Skin of body (tissue), 1 donor: ENCODE measurements at regions not wholly inside any gene's neighbourhood (a gene's known extent, or its start where the extent isn't known, plus 50 kb on each side); places are given as distances from the start of the nearest gene placed in this dataset.

Experiments used
- DNase-seq: peaks from one replicate; lab custom pipeline; 2025; lab: John Stamatoyannopoulos, UW

GRCh38 chr6:151753581-151753980 lies 53.9 kb upstream of the ESR1 start:
- no peak for DNase-seq

GRCh38 chr6:151757506-151757955 lies 50.0 kb upstream of the ESR1 start:
- DNase-seq, result no peak
